NCI-H128 (cell line): ENCODE measurements at regions not wholly inside any gene's neighbourhood (a gene's known extent, or its start where the extent isn't known, plus 50 kb on each side); places are given as distances from the start of the nearest gene placed in this dataset.

ENCODE experiments used
- DNase-seq: peaks from one replicate; lab custom pipeline; 2025; ENCODE audit not compliant: unreplicated experiment; lab: John Stamatoyannopoulos, UW

DNA sequence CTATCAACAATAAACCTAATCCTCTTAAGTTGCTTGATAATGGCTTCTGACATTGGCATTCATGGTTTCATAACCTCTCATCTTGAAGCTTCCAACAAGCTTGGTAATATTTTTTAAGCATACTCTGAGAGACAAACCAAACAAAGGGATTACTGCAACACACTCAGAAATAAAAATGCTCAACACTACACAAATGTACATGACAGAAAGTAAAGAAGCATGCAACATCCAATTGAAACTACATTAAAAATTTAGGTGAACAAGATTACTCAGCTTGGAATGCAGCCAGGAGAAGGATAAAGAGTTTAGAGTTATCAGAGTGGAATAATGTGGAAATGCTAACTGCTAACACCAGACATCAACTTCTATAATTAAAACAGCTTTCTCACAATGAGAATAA is 1136.6 kb upstream of the PABPC4L start:
- no peak for DNase-seq

DNA sequence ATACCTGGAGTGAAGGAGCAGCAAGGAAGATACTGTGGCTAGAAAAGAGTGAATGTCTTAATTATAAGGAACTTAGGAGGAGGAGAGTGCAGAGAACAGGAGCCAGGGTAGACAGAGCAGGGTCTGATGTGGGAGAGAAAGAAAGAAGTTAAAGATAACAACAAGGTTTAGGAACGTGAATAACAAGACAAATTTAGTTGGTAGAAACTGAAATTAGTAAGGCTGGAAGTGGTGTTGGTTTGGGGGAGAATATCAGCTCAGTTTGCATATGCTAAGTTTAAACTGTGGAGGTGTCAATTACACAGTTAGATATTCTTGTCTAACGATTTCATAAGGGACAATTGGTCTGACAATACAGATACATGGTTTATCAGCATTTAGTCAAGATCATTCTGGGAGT is 1123.7 kb upstream of the PABPC4L start:
- no peak for DNase-seq

GRCh38 chr4:135319685-135320084 is 1118.1 kb upstream of the PABPC4L start:
- DNase-seq = no peak

GRCh38 chr4:135316266-135316779 is 1114.7 kb upstream of the PABPC4L start:
- no peak for DNase-seq

- no peak for DNase-seq
These were observed 1088.5 kb upstream of the PABPC4L start for GRCh38 chr4:135290136-135290535.

DNA sequence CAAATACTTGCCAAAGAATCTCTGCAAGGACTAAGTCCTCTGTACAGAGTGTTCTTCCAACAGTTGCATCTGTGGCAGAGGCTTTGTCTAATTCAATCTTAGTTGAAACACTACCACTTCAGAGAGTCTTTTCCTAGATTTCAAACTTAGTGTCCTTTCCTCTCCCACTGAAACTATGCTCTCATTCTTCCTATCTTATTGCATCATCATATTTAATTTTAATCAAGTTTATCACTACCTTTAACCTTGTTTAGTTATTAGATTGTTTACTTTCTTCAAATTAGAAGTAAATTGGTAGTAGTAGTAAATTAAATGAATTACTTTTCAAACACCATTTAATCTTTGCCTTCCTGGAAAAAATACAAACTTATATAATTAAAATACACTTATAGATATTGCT is 1082.3 kb upstream of the PABPC4L start:
- DNase-seq = no peak

GRCh38 chr4:135282676-135283075 is 1081.1 kb upstream of the PABPC4L start:
- DNase-seq = no peak

DNA sequence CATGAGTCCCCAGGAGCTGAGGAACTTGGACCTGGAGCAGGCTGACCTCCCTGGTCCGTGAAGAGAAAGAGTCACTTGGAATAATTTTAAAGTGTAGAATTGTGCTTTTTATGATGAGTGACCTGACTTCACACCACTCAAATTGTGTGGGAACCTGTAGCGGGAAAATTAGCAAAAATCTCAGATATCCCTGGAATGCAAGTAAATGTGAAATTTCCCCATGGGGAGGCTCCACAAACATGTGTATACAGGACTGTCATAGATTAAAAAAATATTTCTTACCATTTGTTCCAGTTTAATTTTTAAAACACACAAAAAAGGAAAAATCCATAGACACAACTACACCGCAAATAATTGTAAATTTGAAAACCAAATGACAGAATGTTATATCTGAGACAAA is 1079.6 kb upstream of the PABPC4L start:
- DNase-seq = no peak

DNA sequence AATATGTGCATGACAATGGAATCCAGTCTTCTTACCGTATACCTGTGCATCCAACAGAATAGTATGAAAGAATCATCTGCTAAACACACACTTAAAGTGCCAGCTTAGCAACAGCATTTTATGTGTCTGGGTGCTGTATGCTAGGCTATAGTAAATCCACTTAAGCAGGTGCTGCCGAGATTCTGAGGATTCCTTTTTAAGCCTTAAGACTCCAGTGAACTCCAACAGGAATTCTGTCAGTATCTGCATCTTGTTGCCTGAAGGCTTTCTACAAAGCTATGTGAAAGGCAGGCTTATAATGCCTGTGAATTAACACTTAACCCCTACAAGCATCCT is 1076.4 kb upstream of the PABPC4L start:
- DNase-seq = no peak

- no peak for DNase-seq
These were observed 1075.7 kb upstream of the PABPC4L start for GRCh38 chr4:135277068-135277979.

GRCh38 chr4:135274416-135274815 is 1072.8 kb upstream of the PABPC4L start:
- DNase-seq = no peak

DNA sequence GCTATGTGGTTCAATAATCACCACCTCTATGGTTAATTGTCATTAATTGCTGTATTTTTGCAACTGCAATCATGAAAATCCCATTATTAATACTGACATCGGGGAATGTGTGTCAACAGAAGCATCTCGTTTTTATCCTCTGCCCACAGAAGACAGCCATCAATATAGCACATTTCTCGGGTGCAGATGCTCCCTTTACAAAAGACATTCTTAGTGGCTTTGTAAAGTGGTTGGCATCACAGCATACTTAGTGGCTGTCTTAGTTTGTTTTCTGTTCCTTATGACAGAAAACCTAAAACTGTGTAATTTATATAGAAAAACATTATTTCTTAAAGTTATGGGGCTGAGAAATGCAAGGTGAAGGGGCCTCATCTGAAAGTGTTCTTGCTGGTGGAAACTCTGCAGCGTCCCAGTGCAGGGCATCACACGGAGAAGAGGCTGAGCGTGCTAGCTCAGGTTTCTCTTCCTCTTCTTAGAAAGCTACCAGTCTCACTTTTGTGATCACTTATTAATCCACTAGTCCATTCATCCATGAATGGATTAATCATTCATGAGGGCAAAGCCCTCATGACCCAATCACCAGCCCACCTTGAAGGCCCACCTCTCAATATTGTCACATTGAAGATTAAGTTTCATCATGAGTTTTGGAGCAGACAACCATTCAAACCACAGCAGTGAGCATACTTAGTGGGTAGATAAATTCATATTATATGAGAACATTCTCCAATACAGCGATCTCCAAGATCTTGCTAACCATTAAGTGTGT is 1067.7 kb upstream of the PABPC4L start:
- DNase-seq = no peak

DNA sequence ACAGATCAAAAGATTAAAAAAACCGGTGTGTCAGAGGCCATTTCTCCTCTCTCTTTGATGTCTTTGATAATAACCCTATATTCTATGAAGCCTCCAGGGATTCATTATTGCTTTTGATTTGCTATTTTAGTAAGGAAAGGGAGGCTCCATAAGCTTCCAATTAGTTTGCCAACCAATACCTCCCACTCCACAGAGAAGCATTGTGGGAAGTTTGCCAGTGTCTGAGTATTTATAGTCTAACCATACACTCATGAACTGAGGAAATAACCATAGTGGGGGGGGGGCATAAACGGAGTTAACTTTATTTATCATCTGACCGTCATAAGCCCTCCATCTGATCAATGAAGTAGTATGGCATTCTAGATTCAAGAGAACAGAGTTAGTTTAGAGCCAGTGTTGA is 1066.8 kb upstream of the PABPC4L start:
- no peak for DNase-seq

- no peak for DNase-seq
These were observed 1065.7 kb upstream of the PABPC4L start for GRCh38 chr4:135267148-135267865.

DNA sequence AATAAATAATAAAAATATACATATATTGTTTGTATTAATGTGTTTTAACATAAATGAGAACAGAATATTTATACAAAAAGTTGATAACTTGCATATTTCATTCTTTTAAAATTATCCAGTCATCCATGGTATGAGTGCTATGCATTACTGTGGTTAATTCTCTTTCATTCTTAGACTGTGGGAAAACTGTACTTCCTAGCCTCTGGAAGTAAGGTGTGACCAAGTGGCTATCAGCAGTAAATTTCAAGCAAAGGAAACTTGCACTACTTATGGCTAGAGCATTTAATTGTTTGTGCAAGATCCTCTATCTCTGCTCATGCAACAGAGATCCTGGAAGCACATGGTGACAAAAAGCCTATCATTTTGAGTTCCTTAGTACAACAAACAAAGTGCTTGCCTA is 1054.5 kb upstream of the PABPC4L start:
- no peak for DNase-seq

- DNase-seq = no peak
These were observed 1048.5 kb upstream of the PABPC4L start for GRCh38 chr4:135250040-135250439.

DNA sequence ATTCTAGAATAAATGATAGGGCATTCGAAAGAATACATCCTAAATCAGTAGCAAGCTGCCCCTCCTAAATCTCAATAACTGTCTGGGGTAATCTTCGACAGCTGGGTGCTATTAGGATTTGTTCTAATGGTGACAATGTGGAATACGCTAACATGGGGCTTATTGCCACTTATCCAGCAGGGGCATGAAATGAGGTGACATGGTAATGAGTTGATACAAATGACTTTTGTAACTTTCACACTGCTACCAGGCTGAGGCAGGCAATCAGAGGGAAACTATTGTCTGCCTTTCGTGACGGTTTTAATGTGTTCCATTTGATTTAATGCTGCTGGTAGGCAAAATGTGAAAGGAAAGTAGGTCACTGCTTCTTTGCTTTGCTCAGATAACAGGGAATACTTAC is 1047.4 kb upstream of the PABPC4L start:
- no peak for DNase-seq

DNA sequence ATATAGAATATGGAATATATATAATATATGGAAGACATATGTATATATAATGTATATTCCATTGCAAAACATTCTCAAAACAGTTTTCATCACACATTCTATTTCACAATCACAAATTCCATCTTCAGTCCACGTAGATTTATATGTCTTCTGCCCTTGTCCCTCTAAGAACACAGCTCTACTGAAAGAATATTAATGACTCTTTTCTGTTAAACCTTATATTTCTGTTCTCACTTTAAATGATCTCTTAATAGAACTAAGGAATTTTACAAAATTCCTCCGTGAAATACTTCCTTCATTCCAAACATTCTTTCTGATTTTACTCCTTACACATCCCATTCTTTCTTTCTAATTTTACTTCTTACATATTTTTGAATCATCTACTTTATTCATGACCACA is 1043.1 kb upstream of the PABPC4L start:
- no peak for DNase-seq

DNA sequence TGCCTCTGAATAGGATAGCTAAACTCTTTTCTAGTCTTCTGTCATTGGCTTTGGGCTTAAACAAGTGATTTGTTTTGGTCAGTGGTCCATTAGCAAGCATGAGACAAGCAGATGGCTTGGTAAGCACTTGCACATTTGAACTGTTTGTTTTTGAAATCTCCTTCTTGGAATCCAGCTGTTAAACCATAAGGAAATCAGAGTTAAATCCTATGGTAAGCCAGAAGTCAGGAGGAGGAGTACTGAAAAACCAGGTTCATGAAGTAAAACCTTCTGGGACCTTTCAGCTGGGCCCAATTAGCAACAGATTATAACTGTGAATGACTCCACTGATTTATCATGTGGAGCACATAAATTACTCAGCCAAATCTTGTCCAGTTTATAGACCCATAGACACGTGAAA is 1042.5 kb upstream of the PABPC4L start:
- DNase-seq = no peak

DNA sequence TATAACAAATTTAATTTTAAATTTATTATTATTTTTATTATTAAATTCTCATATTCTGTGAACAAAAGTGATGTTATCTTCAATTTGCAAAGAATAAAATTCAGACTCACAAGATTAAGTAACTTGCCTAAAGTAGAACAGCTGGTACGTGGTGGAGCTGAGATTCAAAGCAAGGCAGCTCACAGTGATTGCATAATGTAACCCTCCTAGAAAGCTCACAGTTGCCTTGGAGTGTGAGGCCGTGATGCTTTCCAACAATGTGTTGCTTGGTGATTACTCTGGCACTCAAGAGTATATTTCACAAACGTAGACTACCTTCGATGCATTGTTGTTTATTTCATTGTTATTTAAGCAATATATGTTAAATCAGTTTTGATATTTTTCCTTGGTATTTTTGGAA is 1039.2 kb upstream of the PABPC4L start:
- DNase-seq = no peak

DNA sequence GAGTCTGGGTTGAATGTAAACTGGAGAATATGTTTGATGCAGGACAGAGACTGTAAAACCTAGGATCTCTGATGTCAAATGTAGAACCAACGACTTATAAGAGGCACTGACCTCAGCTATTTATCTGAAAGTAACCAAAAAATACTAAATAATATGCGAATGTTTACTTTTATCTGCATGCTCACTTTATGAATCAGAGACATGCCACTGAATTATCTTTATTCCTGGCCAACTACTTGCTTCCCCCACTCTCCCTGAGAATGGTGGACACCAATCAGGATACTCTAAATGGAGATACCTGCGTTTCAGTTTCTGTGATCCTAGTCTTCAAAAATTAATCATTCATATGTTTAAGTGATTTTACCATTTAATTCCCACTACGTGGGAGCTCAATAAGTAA is 1038.4 kb upstream of the PABPC4L start:
- DNase-seq = no peak

- no peak for DNase-seq
These were observed 1037.4 kb upstream of the PABPC4L start for GRCh38 chr4:135238940-135239339.
